NCI-H748 treated with DMSO at 0.1 percent for 48 hours (cell line): ENCODE measurements at regions not wholly inside any gene's neighbourhood (a gene's known extent, or its start where the extent isn't known, plus 50 kb on each side); places are given as distances from the start of the nearest gene placed in this dataset.
A peak's percentile ranks its signal among the peaks of the same experiment; 100 is the strongest.
"Not testable (repeated sequence)": the region's sequence is repeated elsewhere in the genome, so short reads cannot be mapped to it uniquely, and the experiment has no call there.

ENCODE experiments used
- DNase-seq: peaks from one replicate; lab custom pipeline; 2025; lab: John Stamatoyannopoulos, UW

- peak; percentile 20 for DNase-seq
These were observed 141.0 kb downstream of the FZD1 start for GRCh38 chr7:91405092-91405788.

GRCh38 chr7:91405873-91406272, 141.6 kb downstream of the FZD1 start:
- not testable (repeated sequence) for DNase-seq

GRCh38 chr7:91407942-91408341, 143.7 kb downstream of the FZD1 start:
- DNase-seq = no peak

GRCh38 chr7:91408388-91409154, 144.3 kb downstream of the FZD1 start:
- no peak for DNase-seq

GRCh38 chr7:91411060-91411459, 146.8 kb downstream of the FZD1 start:
- no peak for DNase-seq

- no peak for DNase-seq
These were observed 148.1 kb downstream of the FZD1 start for GRCh38 chr7:91412298-91412697.

GRCh38 chr7:91414734-91415133, 150.5 kb downstream of the FZD1 start:
- DNase-seq = no peak

GRCh38 chr7:91416155-91416865, 152.1 kb downstream of the FZD1 start:
- no peak for DNase-seq

- no peak for DNase-seq
These were observed 156.4 kb downstream of the FZD1 start for GRCh38 chr7:91420606-91421005.

- no peak for DNase-seq
These were observed 156.8 kb downstream of the FZD1 start for GRCh38 chr7:91421018-91421417.

GRCh38 chr7:91424371-91424770, 160.1 kb downstream of the FZD1 start:
- DNase-seq = no peak

GRCh38 chr7:91425149-91425548, 160.9 kb downstream of the FZD1 start:
- no peak for DNase-seq

GRCh38 chr7:91427051-91427450, 162.8 kb downstream of the FZD1 start:
- DNase-seq = no peak

GRCh38 chr7:91431601-91432000, 167.4 kb downstream of the FZD1 start:
- DNase-seq = no peak

- DNase-seq = no peak
These were observed 170.6 kb downstream of the FZD1 start for GRCh38 chr7:91434836-91435235.

GRCh38 chr7:91435381-91436059, 171.3 kb downstream of the FZD1 start:
- DNase-seq = no peak

- peak; percentile 98 for DNase-seq
These were observed 172.4 kb downstream of the FZD1 start for GRCh38 chr7:91436655-91437054.

- not testable (repeated sequence) for DNase-seq
These were observed 176.0 kb downstream of the FZD1 start for GRCh38 chr7:91440198-91440597.

- DNase-seq = no peak
These were observed 179.6 kb downstream of the FZD1 start for GRCh38 chr7:91443862-91444261.

GRCh38 chr7:91446819-91447218, 182.6 kb downstream of the FZD1 start:
- DNase-seq = no peak

GRCh38 chr7:91455411-91455810, 191.2 kb downstream of the FZD1 start:
- no peak for DNase-seq

GRCh38 chr7:91457208-91457607, 193.0 kb downstream of the FZD1 start:
- no peak for DNase-seq
